ENCODE measurements at regions not wholly inside any gene's neighbourhood (a gene's known extent, or its start where the extent isn't known, plus 50 kb on each side); places are given as distances from the start of the nearest gene placed in this dataset.

DNA sequence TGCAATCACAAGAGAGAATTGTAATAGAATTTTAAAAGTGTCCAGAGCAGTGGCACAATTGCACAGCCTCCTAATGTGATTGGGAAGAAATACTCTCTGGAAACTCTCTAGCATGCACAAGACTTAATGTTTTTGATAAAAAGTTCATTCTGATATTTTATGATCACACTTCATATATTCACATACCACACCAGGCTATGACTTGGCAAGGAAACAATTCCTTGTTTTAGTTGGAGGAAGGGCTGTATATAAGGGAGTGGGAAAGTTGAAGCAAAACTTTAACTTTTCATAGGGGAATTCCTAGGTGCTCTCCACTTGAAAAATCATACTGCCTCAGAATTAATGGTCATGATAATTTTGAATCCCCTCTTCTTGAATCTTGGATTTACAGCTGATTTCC, 61.5 kb upstream of the ASB17 start:
- H3K27ac Mint-ChIP-seq: no peak overlapping the region
- no peak for TF ChIP-seq CTCF (IDR thresholded peaks at IDR 0.05)
- Histone ChIP-seq H3K27ac (ENCODE audit: low read length) (no peak overlapping the region), H3K9me3 (ENCODE audit: control insufficient read depth, insufficient read depth, low read length) (no peaks in the 10 kb centered on the region), H3K4me3 (ENCODE audit: low read length) (no peak overlapping the region), H3K27me3 (ENCODE audit: control insufficient read depth, insufficient read depth, low read length) (no peaks in the 10 kb centered on the region), H3K4me1 (ENCODE audit: control insufficient read depth, insufficient read depth, low read length) (no peaks in the 10 kb centered on the region), H3K36me3 (ENCODE audit: control insufficient read depth, insufficient read depth, low read length) (no peaks in the 10 kb centered on the region)
- no peaks in the 10 kb centered on the region for H3K27me3 Mint-ChIP-seq (ENCODE audit: low read depth in 2 of 2)
- no peak overlapping the region for H3K4me3 Mint-ChIP-seq
- DNase-seq: no peak
- intact Hi-C loops (cut with micrococcal nuclease): no loop called here
- no peak for ATAC-seq
- no peaks in the 10 kb centered on the region for H3K36me3 Mint-ChIP-seq
- no peaks in the 10 kb centered on the region for H3K9me3 Mint-ChIP-seq
- H3K4me1 Mint-ChIP-seq: no peaks in the 10 kb centered on the region

DNA sequence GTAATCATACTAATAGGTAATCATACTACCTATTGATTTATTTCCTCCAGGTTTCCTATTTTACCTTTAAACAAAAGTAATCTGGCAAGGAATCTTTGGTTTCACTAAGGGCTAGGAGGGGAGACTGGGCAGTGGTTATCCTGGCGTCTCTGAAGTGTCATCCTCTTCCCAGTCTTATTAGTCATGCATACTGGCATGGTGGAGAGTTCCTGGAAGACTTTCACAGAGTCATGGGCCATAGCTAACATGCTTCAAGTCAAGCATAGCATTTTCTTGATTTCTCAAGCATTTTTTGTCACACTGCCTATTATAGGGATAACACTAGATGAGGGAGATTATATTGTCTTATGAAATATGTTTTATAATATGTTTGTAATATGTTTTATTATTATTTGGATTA, 64.0 kb upstream of the ASB17 start:
- intact Hi-C loops (cut with micrococcal nuclease): no loop called here
- H3K4me1 ChIP-seq (ENCODE audit: control insufficient read depth, insufficient read depth, low read length): no peaks in the 10 kb centered on the region
- no peaks in the 10 kb centered on the region for H3K27me3 ChIP-seq (ENCODE audit: control insufficient read depth, insufficient read depth, low read length)
- H3K9me3 ChIP-seq (ENCODE audit: control insufficient read depth, insufficient read depth, low read length): no peaks in the 10 kb centered on the region
- ATAC-seq: no peak
- no peak for TF ChIP-seq CTCF (IDR thresholded peaks at IDR 0.05)
- no peak overlapping the region for H3K27ac ChIP-seq (ENCODE audit: low read length)
- H3K4me1 Mint-ChIP-seq: no peaks in the 10 kb centered on the region
- H3K27me3 Mint-ChIP-seq (ENCODE audit: low read depth in 2 of 2): no peaks in the 10 kb centered on the region
- H3K9me3 Mint-ChIP-seq: no peaks in the 10 kb centered on the region
- H3K36me3 Mint-ChIP-seq: no peaks in the 10 kb centered on the region
- no peak overlapping the region for H3K27ac Mint-ChIP-seq
- no peak for DNase-seq
- H3K4me3 ChIP-seq (ENCODE audit: low read length): no peak overlapping the region
- H3K4me3 Mint-ChIP-seq: no peak overlapping the region
- H3K36me3 ChIP-seq (ENCODE audit: control insufficient read depth, insufficient read depth, low read length): no peaks in the 10 kb centered on the region
- 67% methylated on average over 1 of the region's 1 CpG for WGBS (ENCODE audit: insufficient coverage)

- H3K4me3 ChIP-seq (ENCODE audit: low read length): no peak overlapping the region
- Mint-ChIP-seq H3K27me3 (ENCODE audit: low read depth in 2 of 2) (no peaks in the 10 kb centered on the region), H3K36me3 (no peaks in the 10 kb centered on the region), H3K9me3 (no peaks in the 10 kb centered on the region), H3K4me3 (no peak overlapping the region), H3K27ac (no peak overlapping the region), H3K4me1 (no peaks in the 10 kb centered on the region)
- no peak overlapping the region for H3K27ac ChIP-seq (ENCODE audit: low read length)
- DNase-seq (no peak), ATAC-seq (no peak)
- no peak for TF ChIP-seq CTCF (IDR thresholded peaks at IDR 0.05)
- no peaks in the 10 kb centered on the region for H3K4me1 ChIP-seq (ENCODE audit: control insufficient read depth, insufficient read depth, low read length)
- no peaks in the 10 kb centered on the region for H3K9me3 ChIP-seq (ENCODE audit: control insufficient read depth, insufficient read depth, low read length)
- 94% methylated on average over 2 of the region's 2 CpGs for WGBS (ENCODE audit: insufficient coverage)
- H3K27me3 ChIP-seq (ENCODE audit: control insufficient read depth, insufficient read depth, low read length): no peaks in the 10 kb centered on the region
- no peaks in the 10 kb centered on the region for H3K36me3 ChIP-seq (ENCODE audit: control insufficient read depth, insufficient read depth, low read length)
- intact Hi-C loops (cut with micrococcal nuclease): no loop called here
These were observed 66.8 kb upstream of the ASB17 start for GRCh38 chr1:75999034-75999433.

DNA sequence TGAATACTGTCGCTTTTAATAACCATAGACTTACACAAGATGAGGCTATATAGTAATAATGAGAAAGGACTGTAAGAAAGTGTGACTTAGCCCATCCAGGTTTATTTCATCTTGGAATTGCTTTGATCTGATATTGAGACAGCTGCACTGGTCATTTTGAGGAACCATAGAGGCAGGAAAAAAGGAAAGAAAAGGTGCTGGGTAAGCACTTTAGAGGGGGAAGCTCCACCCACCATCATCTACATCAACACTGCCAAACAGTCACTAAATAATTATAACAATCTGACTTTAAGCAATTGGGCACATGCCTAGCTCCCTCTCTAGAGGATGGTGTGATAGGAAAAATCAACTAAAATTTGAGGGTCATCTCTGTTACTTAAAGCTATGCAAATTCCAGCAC, 70.6 kb upstream of the ST6GALNAC3 start:
- no peak overlapping the region for H3K4me3 ChIP-seq (ENCODE audit: low read length)
- intact Hi-C loops (cut with micrococcal nuclease): no loop called here
- TF ChIP-seq CTCF (IDR thresholded peaks at IDR 0.05): no peak
- no peak overlapping the region for H3K4me3 Mint-ChIP-seq
- ATAC-seq (no peak), DNase-seq (no peak)
- H3K27ac Mint-ChIP-seq: no peak overlapping the region
- 80% methylated on average over 1 of the region's 1 CpG for WGBS (ENCODE audit: insufficient coverage)
- no peak overlapping the region for H3K27ac ChIP-seq (ENCODE audit: low read length)
- no peaks in the 10 kb centered on the region for H3K9me3 Mint-ChIP-seq
- no peaks in the 10 kb centered on the region for H3K4me1 ChIP-seq (ENCODE audit: control insufficient read depth, insufficient read depth, low read length)
- H3K27me3 Mint-ChIP-seq (ENCODE audit: low read depth in 2 of 2): no peaks in the 10 kb centered on the region
- no peaks in the 10 kb centered on the region for H3K4me1 Mint-ChIP-seq
- no peaks in the 10 kb centered on the region for H3K27me3 ChIP-seq (ENCODE audit: control insufficient read depth, insufficient read depth, low read length)
- H3K36me3 Mint-ChIP-seq: no peaks in the 10 kb centered on the region
- H3K9me3 ChIP-seq (ENCODE audit: control insufficient read depth, insufficient read depth, low read length): no peaks in the 10 kb centered on the region
- no peaks in the 10 kb centered on the region for H3K36me3 ChIP-seq (ENCODE audit: control insufficient read depth, insufficient read depth, low read length)

Data from natural killer cell (primary cell).